K562 (cell line): ENCODE measurements at regions not wholly inside any gene's neighbourhood (a gene's known extent, or its start where the extent isn't known, plus 50 kb on each side); places are given as distances from the start of the nearest gene placed in this dataset.

Experiments
- DMBX1 ChIP-seq: fragments of 250-450 bp; sonication (Bioruptor Pico); IDR thresholded peaks from 2 replicates; pipeline ENCODE4 v1.8.0; 2022; ENCODE audit warnings: inconsistent platforms, mild to moderate bottlenecking, moderate library complexity, borderline replicate concordance
- EP400 ChIP-seq: fragments of 450-650 bp; IDR thresholded peaks from 2 replicates; pipeline ENCODE4 v1.6.1; 2017; ENCODE audit warnings: antibody characterized with exemption, mild to moderate bottlenecking, moderate library complexity
- HOXB6 ChIP-seq: fragments of 250-450 bp; sonication (Bioruptor Pico); IDR thresholded peaks from 2 replicates; pipeline ENCODE4 v1.5.1; 2022; ENCODE audit warnings: mild to moderate bottlenecking, borderline replicate concordance
- IFI16 ChIP-seq: fragments of 250-450 bp; sonication (Bioruptor Pico); IDR thresholded peaks from 2 replicates; pipeline ENCODE4 v2.1.2; 2022; ENCODE audit warnings: mild to moderate bottlenecking, inconsistent platforms
- ILK ChIP-seq: fragments of 450-650 bp; IDR thresholded peaks from 2 replicates; pipeline ENCODE4 v1.6.1; 2016; ENCODE audit warnings: missing genetic modification characterization, low read depth, mild to moderate bottlenecking, missing compliant biosample characterization, moderate library complexity, borderline replicate concordance
- KAT7 ChIP-seq: sonication (generic); formaldehyde crosslinking; IDR thresholded peaks from 2 replicates; pipeline ENCODE4 v1.8.0; 2022; ENCODE audit warnings: missing genetic modification reagents, mild to moderate bottlenecking, borderline replicate concordance
- KLF10 ChIP-seq: fragments of 250-450 bp; sonication (Bioruptor Pico); IDR thresholded peaks from 2 replicates; pipeline ENCODE4 v1.6.1; 2021; ENCODE audit warnings: matching md5 sums
- LARP7 ChIP-seq: fragments of 450-650 bp; IDR thresholded peaks from 2 replicates; pipeline ENCODE4 v1.6.1; 2016
- MTA3 ChIP-seq: fragments of 450-650 bp; formaldehyde crosslinking; IDR thresholded peaks from 2 replicates; pipeline ENCODE4 v1.6.1; 2017; ENCODE audit warnings: mild to moderate bottlenecking, borderline replicate concordance
- PHF20 ChIP-seq: fragments of 450-650 bp; IDR thresholded peaks from 2 replicates; pipeline ENCODE4 v1.6.1; 2018; ENCODE audit not compliant: partially characterized antibody
- PTTG1 ChIP-seq: fragments of 450-650 bp; IDR thresholded peaks from 2 replicates; pipeline ENCODE4 v1.6.1; 2016; ENCODE audit warnings: low read depth, mild to moderate bottlenecking, missing genetic modification characterization, missing compliant biosample characterization
- SIX5 ChIP-seq, 2 experiments: IDR thresholded peaks; 2 replicates each; pipeline ENCODE4 v1.6.1; 2011; ENCODE audit warnings: low read length in 2 of 2, borderline replicate concordance in 1 of 2, low read depth in 1 of 2, mild to moderate bottlenecking in 1 of 2, moderate library complexity in 1 of 2; ENCODE audit not compliant: insufficient read depth in 1 of 2
- SRSF9 ChIP-seq: fragments of 200-400 bp; formaldehyde crosslinking; IDR thresholded peaks from 2 replicates; pipeline ENCODE4 v1.6.1; 2017; ENCODE audit warnings: low read depth, low read length, borderline replicate concordance
- TAL1 ChIP-seq: fragments of 450-650 bp; IDR thresholded peaks from 2 replicates; pipeline ENCODE4 v1.6.1; 2016; ENCODE audit warnings: mild to moderate bottlenecking
- TCFL5 ChIP-seq: fragments of 250-450 bp; sonication (Bioruptor Pico); conservative IDR thresholded peaks from 2 replicates; pipeline ENCODE4 v1.6.1; 2021; ENCODE audit warnings: mild to moderate bottlenecking, moderate library complexity, matching md5 sums
- XRCC3 ChIP-seq: fragments of 450-650 bp; IDR thresholded peaks from 2 replicates; pipeline ENCODE4 v1.6.1; 2017; ENCODE audit warnings: mild to moderate bottlenecking, moderate library complexity
- ZNF165 ChIP-seq: fragments of 250-450 bp; sonication (Bioruptor Pico); IDR thresholded peaks from 2 replicates; pipeline ENCODE4 v1.4.0; 2020; ENCODE audit warnings: borderline replicate concordance
- ZNF57 ChIP-seq: fragments of 450-650 bp; formaldehyde crosslinking; IDR thresholded peaks from 2 replicates; pipeline ENCODE4 v1.4.0; 2020; ENCODE audit warnings: mild to moderate bottlenecking, moderate library complexity
- TF ChIP-seq, protein P1 (sequence below), 2 experiments: IDR thresholded peaks; 2 replicates each; pipeline ENCODE4 v1.6.1; 2012; ENCODE audit warnings: improper control_type of control experiment in 2 of 2, low read depth in 2 of 2, low read length in 2 of 2, borderline replicate concordance in 1 of 2
- TF ChIP-seq, protein P2 (sequence below), 3 experiments: fragments of 200-800 bp in 1 of 3; fragments of 250-450 bp in 1 of 3; fragments of 450-650 bp in 1 of 3; sonication (Bioruptor Pico) in 1 of 3; sonication (Bioruptor generic) in 1 of 3; formaldehyde crosslinking in 1 of 3; IDR thresholded peaks; 2 replicates each; pipeline versions ENCODE4 v1.6.1 to v1.8.0; 2016 to 2022; ENCODE audit warnings: mild to moderate bottlenecking in 2 of 3, missing genetic modification characterization in 2 of 3, missing compliant biosample characterization in 1 of 3, moderate library complexity in 1 of 3
- TF ChIP-seq, protein P3 (sequence below): sonication (generic); formaldehyde crosslinking; IDR thresholded peaks from 2 replicates; pipeline ENCODE4 v1.8.0; 2023; ENCODE audit warnings: mild to moderate bottlenecking, missing genetic modification reagents

DNA sequence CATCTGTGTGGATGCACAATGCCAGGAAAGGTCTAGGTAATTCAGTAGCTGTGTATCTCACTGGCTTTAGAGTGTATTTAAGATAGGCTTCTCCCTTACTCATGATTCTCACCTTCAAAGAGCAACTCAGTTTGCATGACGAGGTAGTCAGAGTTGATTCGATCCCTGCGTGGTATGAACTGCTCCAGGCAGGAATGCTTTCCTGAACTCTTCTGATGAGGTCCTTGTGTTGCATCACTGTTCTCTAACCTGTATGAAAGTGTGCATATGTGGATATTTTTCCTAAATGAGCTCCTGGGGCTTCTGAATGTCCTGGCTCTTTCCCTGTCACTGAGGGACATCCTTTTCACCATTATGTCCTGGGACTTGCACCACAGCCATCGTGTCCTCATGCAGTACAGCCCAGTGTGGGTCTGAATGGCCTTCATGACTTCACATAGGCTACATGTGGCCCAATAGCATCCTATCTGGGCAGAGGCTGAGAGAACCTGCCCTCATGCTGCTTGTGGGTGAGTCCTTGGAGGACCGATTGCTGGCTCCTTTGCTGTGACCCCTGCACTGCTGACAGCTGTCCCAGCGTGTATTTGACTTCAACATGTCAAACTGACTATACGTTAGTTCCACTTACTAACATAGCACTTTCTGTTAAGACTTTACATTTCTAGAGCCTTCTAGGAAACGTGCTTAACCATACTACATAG lies 65.3 kb upstream of the WDR1 start (continued):
- TF ChIP-seq, protein P1, sequence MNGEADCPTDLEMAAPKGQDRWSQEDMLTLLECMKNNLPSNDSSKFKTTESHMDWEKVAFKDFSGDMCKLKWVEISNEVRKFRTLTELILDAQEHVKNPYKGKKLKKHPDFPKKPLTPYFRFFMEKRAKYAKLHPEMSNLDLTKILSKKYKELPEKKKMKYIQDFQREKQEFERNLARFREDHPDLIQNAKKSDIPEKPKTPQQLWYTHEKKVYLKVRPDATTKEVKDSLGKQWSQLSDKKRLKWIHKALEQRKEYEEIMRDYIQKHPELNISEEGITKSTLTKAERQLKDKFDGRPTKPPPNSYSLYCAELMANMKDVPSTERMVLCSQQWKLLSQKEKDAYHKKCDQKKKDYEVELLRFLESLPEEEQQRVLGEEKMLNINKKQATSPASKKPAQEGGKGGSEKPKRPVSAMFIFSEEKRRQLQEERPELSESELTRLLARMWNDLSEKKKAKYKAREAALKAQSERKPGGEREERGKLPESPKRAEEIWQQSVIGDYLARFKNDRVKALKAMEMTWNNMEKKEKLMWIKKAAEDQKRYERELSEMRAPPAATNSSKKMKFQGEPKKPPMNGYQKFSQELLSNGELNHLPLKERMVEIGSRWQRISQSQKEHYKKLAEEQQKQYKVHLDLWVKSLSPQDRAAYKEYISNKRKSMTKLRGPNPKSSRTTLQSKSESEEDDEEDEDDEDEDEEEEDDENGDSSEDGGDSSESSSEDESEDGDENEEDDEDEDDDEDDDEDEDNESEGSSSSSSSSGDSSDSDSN (IDR thresholded peaks at IDR 0.05; ENCODE audit: borderline replicate concordance in 1 of 2, low read depth in 2 of 2, low read length in 2 of 2): 0 out of 4 replicates have a peak, but pooled peaks of 1 of the 2 experiments have one; percentile 27
- no peak for TF ChIP-seq TCFL5 (CRISPR knock-in tag)
- no peak for TF ChIP-seq PHF20
- TF ChIP-seq TAL1: no peak
- TF ChIP-seq SIX5 (IDR thresholded peaks at IDR 0.05; ENCODE audit: borderline replicate concordance in 1 of 2, insufficient read depth in 1 of 2, low read depth in 1 of 2, low read length in 2 of 2): no peak
- TF ChIP-seq SRSF9: no peak
- TF ChIP-seq ZNF57 (CRISPR knock-in tag): 0 out of 2 replicates have a peak, but pooled peaks have one; percentile 35
- no peak for TF ChIP-seq HOXB6 (CRISPR knock-in tag)
- no peak for TF ChIP-seq IFI16
- no peak for TF ChIP-seq KLF10 (CRISPR knock-in tag)
- no peak for TF ChIP-seq EP400
- TF ChIP-seq ZNF165 (CRISPR knock-in tag): no peak
- TF ChIP-seq LARP7: no peak
- TF ChIP-seq ILK (tag): no peak
- TF ChIP-seq MTA3: no peak; the same call in 1 of the 2 replicates
- TF ChIP-seq DMBX1 (CRISPR knock-in tag): peak; percentile 71
- TF ChIP-seq, protein P2, sequence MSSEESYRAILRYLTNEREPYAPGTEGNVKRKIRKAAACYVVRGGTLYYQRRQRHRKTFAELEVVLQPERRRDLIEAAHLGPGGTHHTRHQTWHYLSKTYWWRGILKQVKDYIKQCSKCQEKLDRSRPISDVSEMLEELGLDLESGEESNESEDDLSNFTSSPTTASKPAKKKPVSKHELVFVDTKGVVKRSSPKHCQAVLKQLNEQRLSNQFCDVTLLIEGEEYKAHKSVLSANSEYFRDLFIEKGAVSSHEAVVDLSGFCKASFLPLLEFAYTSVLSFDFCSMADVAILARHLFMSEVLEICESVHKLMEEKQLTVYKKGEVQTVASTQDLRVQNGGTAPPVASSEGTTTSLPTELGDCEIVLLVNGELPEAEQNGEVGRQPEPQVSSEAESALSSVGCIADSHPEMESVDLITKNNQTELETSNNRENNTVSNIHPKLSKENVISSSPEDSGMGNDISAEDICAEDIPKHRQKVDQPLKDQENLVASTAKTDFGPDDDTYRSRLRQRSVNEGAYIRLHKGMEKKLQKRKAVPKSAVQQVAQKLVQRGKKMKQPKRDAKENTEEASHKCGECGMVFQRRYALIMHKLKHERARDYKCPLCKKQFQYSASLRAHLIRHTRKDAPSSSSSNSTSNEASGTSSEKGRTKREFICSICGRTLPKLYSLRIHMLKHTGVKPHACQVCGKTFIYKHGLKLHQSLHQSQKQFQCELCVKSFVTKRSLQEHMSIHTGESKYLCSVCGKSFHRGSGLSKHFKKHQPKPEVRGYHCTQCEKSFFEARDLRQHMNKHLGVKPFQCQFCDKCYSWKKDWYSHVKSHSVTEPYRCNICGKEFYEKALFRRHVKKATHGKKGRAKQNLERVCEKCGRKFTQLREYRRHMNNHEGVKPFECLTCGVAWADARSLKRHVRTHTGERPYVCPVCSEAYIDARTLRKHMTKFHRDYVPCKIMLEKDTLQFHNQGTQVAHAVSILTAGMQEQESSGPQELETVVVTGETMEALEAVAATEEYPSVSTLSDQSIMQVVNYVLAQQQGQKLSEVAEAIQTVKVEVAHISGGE (CRISPR knock-in tag; IDR thresholded peaks at IDR 0.05): no peak
- 0 out of 2 replicates have a peak, but pooled peaks have one; percentile 18 for TF ChIP-seq PTTG1 (tag)
- TF ChIP-seq, protein P3, sequence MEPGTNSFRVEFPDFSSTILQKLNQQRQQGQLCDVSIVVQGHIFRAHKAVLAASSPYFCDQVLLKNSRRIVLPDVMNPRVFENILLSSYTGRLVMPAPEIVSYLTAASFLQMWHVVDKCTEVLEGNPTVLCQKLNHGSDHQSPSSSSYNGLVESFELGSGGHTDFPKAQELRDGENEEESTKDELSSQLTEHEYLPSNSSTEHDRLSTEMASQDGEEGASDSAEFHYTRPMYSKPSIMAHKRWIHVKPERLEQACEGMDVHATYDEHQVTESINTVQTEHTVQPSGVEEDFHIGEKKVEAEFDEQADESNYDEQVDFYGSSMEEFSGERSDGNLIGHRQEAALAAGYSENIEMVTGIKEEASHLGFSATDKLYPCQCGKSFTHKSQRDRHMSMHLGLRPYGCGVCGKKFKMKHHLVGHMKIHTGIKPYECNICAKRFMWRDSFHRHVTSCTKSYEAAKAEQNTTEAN: no peak
- TF ChIP-seq XRCC3: no peak
- TF ChIP-seq KAT7 (CRISPR knock-in tag): no peak
